T-cell (primary cell): ENCODE measurements at regions not wholly inside any gene's neighbourhood (a gene's known extent, or its start where the extent isn't known, plus 50 kb on each side); places are given as distances from the start of the nearest gene placed in this dataset.
"Not testable (repeated sequence)": the region's sequence is repeated elsewhere in the genome, so short reads cannot be mapped to it uniquely, and the experiment has no call there.

Experiments
- ATAC-seq, 4 experiments: fragments of 200-7000 bp in 3 of 4; fragments of 150-1000 bp in 1 of 4; cut with Tn5 transposase; replicated peaks in 1 of 4; 1 replicate in 3 of 4; 2 replicates in 1 of 4; pipeline ENCODE4 v1.10.0; 2021; ENCODE audit warnings: moderate library complexity in 3 of 4, mild to moderate bottlenecking in 2 of 4, moderate number of reproducible peaks in 1 of 4
- CTCF ChIA-PET, 2 donors: fragments of 300-600 bp; sonication (Branson Sonifier 250); formaldehyde crosslinking; loops; one replicate each; lab custom pipeline; 2022; ENCODE audit warnings: antibody characterized with exemption in 2 of 2; lab: Charles Lee
- POLR2A ChIA-PET, 2 donors: fragments of 300-600 bp; sonication (Branson Sonifier 250); formaldehyde crosslinking; loops; one replicate each; lab custom pipeline; 2022; ENCODE audit warnings: antibody characterized with exemption in 2 of 2; lab: Charles Lee
- DNase-seq, 35 experiments: peaks; one replicate each; pipeline versions ENCODE4 v3.0.0 to v3.0.0-alpha.2; 2013 to 2023
- H3K27ac ChIP-seq: one replicate; pipeline ENCODE4 v1.5.1; 2013; ENCODE audit warnings: low read length
- H3K27me3 ChIP-seq, 2 experiments: replicated peaks in 1 of 2; 1 replicate in 1 of 2; 2 replicates in 1 of 2; pipeline versions ENCODE4 v1.6.1 to v1.7.0; 2013; ENCODE audit warnings: low read length in 1 of 2, mixed read lengths in 1 of 2; ENCODE audit not compliant: control insufficient read depth in 2 of 2, insufficient read depth in 2 of 2; ENCODE audit errors: extremely low read depth in 1 of 2
- H3K36me3 ChIP-seq, 2 donors: 1 replicate in 1 of 2; 2 replicates in 1 of 2; pipeline versions ENCODE4 v1.6.1 to v1.7.0; 2013; ENCODE audit warnings: low read length in 1 of 2; ENCODE audit not compliant: control insufficient read depth in 2 of 2, insufficient read depth in 1 of 2; ENCODE audit errors: extremely low read depth in 1 of 2
- H3K4me1 ChIP-seq, 2 experiments: 1 replicate in 1 of 2; 2 replicates in 1 of 2; pipeline versions ENCODE4 v1.6.1 to v1.7.0; 2013; ENCODE audit warnings: low read length in 2 of 2, mixed read lengths in 1 of 2; ENCODE audit not compliant: insufficient read depth in 2 of 2, control insufficient read depth in 1 of 2; ENCODE audit errors: extremely low read depth in 1 of 2
- H3K4me3 ChIP-seq, 2 donors: 1 replicate in 1 of 2; 2 replicates in 1 of 2; pipeline versions ENCODE4 v1.5.1 to v1.7.0; 2013; ENCODE audit warnings: mild to moderate bottlenecking in 2 of 2, low read length in 1 of 2, moderate library complexity in 1 of 2; ENCODE audit not compliant: control insufficient read depth in 1 of 2; ENCODE audit errors: extremely low read depth in 1 of 2
- H3K9me3 ChIP-seq: 2 replicates; pipeline ENCODE4 v1.7.0; 2013
- H3K27ac Mint-ChIP-seq, 2 donors: one replicate each; pipeline ENCODE4 v1.8.0; 2020 to 2021; ENCODE audit warnings: mild to moderate bottlenecking in 2 of 2, mixed read lengths in 2 of 2
- H3K27me3 Mint-ChIP-seq, 2 donors: one replicate each; pipeline ENCODE4 v1.8.0; 2021 to 2022; ENCODE audit warnings: mixed read lengths in 2 of 2
- H3K36me3 Mint-ChIP-seq: one replicate; pipeline ENCODE4 v1.8.0; 2021; ENCODE audit warnings: mixed read lengths
- H3K4me1 Mint-ChIP-seq, 3 donors: one replicate each; pipeline ENCODE4 v1.8.0; 2020 to 2022; ENCODE audit warnings: mixed read lengths in 3 of 3, mild to moderate bottlenecking in 1 of 3
- H3K4me3 Mint-ChIP-seq, 3 donors: one replicate each; pipeline ENCODE4 v1.8.0; 2020 to 2022; ENCODE audit warnings: mild to moderate bottlenecking in 3 of 3, mixed read lengths in 3 of 3, moderate library complexity in 3 of 3
- H3K9me3 Mint-ChIP-seq, 3 donors: one replicate each; pipeline ENCODE4 v1.8.0; 2020 to 2022; ENCODE audit warnings: mixed read lengths in 3 of 3
- WGBS: methylation state at CpG from one replicate; pipeline ENCODE4 v1.1.5; 2013; ENCODE audit warnings: missing lambda C conversion rate; ENCODE audit not compliant: insufficient coverage; 5-methylcytosine and 5-hydroxymethylcytosine counted together

GRCh38 chr17:30588798-30589247 lies 111.6 kb downstream of the GOSR1 start:
- no peak overlapping the region for H3K27ac ChIP-seq
- no peaks in the 10 kb centered on the region for H3K9me3 Mint-ChIP-seq
- no peak overlapping the region for H3K4me3 Mint-ChIP-seq
- H3K27ac Mint-ChIP-seq, result no peak overlapping the region
- 84% methylated on average over 6 of the region's 7 CpGs for WGBS
- no peaks in the 10 kb centered on the region for H3K36me3 Mint-ChIP-seq
- H3K36me3 ChIP-seq, result no peaks in the 10 kb centered on the region
- DNase-seq (no peak), ATAC-seq (no peak)
- no peak overlapping the region for H3K4me3 ChIP-seq
- ChIA-PET POLR2A (no interaction called here), CTCF (interaction anchor here in 1 of 2 donors (0.6 kb wide), 1 partner anchor 24 kb away, joined by 3 read pairs; no protein-coding TSS in a partner anchor)
- no peaks in the 10 kb centered on the region for H3K4me1 Mint-ChIP-seq
- no peaks in the 10 kb centered on the region for H3K4me1 ChIP-seq
- H3K9me3 ChIP-seq, result no peaks in the 10 kb centered on the region
- H3K27me3 ChIP-seq, result peaks cover 0 to 2% of the 10 kb centered on the region in 2 experiments
- H3K27me3 Mint-ChIP-seq, result peaks cover 0 to 8% of the 10 kb centered on the region in 2 donors

DNA sequence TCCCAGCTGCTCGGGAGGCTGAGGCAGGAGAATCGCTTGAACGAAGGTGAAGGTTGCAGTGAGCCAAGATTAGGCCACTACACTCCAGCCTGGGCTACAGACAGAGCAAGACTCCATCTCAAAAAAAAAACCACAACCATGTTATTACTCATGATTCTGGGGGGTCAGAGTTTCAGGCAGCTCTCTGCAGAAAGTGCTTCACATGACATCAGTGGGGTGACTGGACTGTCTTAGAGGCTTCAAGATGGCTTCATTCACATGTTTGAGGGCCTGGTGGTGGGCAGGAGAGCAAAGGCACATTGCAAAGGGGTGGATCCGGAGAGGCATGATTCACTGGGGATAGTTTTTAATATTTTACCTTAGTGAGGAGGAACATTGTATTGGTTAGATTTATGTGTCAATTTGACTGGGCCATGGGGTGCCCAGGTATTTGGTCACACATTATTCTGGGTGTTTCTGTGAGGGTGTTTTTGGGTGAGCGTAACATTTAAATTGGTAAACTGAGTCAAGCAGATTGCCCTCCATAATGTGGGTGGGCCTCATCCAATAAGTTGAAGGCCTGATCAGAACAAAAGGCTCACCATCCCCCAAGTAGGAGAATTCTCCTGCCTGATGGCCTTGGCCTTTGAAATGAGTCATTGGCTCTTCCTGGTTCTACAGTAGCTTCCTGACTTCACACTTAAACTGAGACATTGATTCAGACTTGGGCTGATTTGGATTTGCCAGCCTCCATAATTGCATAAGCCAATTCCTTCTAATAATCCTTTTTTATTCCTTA lies 109.8 kb downstream of the GOSR1 start:
- DNase-seq, result no peak
- H3K27me3 Mint-ChIP-seq, result peaks cover 2 to 10% of the 10 kb centered on the region in 2 donors
- ATAC-seq, result no peak
- WGBS, result 85% methylated on average over 4 of the region's 5 CpGs
- Histone ChIP-seq H3K27me3 (peaks cover 0 to 5% of the 10 kb centered on the region in 2 experiments), H3K36me3 (no peaks in the 10 kb centered on the region), H3K9me3 (no peaks in the 10 kb centered on the region), H3K27ac (no peak overlapping the region), H3K4me1 (no peaks in the 10 kb centered on the region), H3K4me3 (no peak overlapping the region)
- ChIA-PET POLR2A (no interaction called here), CTCF (no interaction called here)
- no peak overlapping the region for H3K4me3 Mint-ChIP-seq
- H3K36me3 Mint-ChIP-seq, result no peaks in the 10 kb centered on the region
- no peak overlapping the region for H3K27ac Mint-ChIP-seq
- H3K4me1 Mint-ChIP-seq, result no peaks in the 10 kb centered on the region
- no peaks in the 10 kb centered on the region for H3K9me3 Mint-ChIP-seq

- 73% methylated on average over 4 of the region's 5 CpGs for WGBS
- Mint-ChIP-seq H3K36me3 (no peaks in the 10 kb centered on the region), H3K4me1 (no peaks in the 10 kb centered on the region), H3K4me3 (no peak overlapping the region), H3K27me3 (peaks cover 5 to 7% of the 10 kb centered on the region in 2 donors), H3K27ac (no peak overlapping the region), H3K9me3 (peaks cover 0 to 3% (median 0%) of the 10 kb centered on the region in 3 donors)
- ATAC-seq, result no peak
- DNase-seq, result no peak
- Histone ChIP-seq H3K27me3 (peaks cover 0 to 5% of the 10 kb centered on the region in 2 experiments), H3K9me3 (no peaks in the 10 kb centered on the region), H3K4me3 (no peak overlapping the region), H3K36me3 (no peaks in the 10 kb centered on the region), H3K27ac (no peak overlapping the region), H3K4me1 (no peaks in the 10 kb centered on the region)
- ChIA-PET CTCF (no interaction called here), POLR2A (no interaction called here)
These were observed 107.6 kb downstream of the GOSR1 start for GRCh38 chr17:30584810-30585209.

GRCh38 chr17:30580916-30581315 lies 103.7 kb downstream of the GOSR1 start:
- H3K9me3 Mint-ChIP-seq, result peaks cover 0 to 3% (median 0%) of the 10 kb centered on the region in 3 donors
- Histone ChIP-seq H3K4me3 (no peak overlapping the region), H3K9me3 (no peaks in the 10 kb centered on the region), H3K27ac (no peak overlapping the region), H3K27me3 (peaks cover 0 to 3% of the 10 kb centered on the region in 2 experiments), H3K36me3 (no peaks in the 10 kb centered on the region), H3K4me1 (no peaks in the 10 kb centered on the region)
- H3K27me3 Mint-ChIP-seq, result peaks cover 5 to 7% of the 10 kb centered on the region in 2 donors
- H3K4me1 Mint-ChIP-seq, result no peaks in the 10 kb centered on the region
- DNase-seq (no peak), ATAC-seq (no peak)
- H3K27ac Mint-ChIP-seq, result no peak overlapping the region
- H3K4me3 Mint-ChIP-seq, result no peak overlapping the region
- POLR2A ChIA-PET, result interaction anchor here in 1 of 2 donors (0.6 kb wide), 1 partner anchor 96 kb away, joined by 3 read pairs; no protein-coding TSS in a partner anchor
- WGBS, result no CpG with 5 or more reads among the region's 2 CpGs
- H3K36me3 Mint-ChIP-seq, result no peaks in the 10 kb centered on the region
- CTCF ChIA-PET, result no interaction called here

- Histone ChIP-seq H3K36me3 (no peaks in the 10 kb centered on the region), H3K9me3 (no peaks in the 10 kb centered on the region), H3K4me1 (no peaks in the 10 kb centered on the region), H3K27ac (no peak overlapping the region), H3K27me3 (peaks cover 0 to 3% of the 10 kb centered on the region in 2 experiments), H3K4me3 (no peak overlapping the region)
- peaks cover 5 to 7% of the 10 kb centered on the region in 2 donors for H3K27me3 Mint-ChIP-seq
- ATAC-seq (no peak), DNase-seq (no peak)
- ChIA-PET POLR2A (no interaction called here), CTCF (interaction anchor here in 1 of 2 donors (0.7 kb wide), 1 partner anchor 23 kb away, joined by 3 read pairs; no protein-coding TSS in a partner anchor)
- no peaks in the 10 kb centered on the region for H3K4me1 Mint-ChIP-seq
- no peaks in the 10 kb centered on the region for H3K36me3 Mint-ChIP-seq
- H3K4me3 Mint-ChIP-seq, result no peak overlapping the region
- H3K27ac Mint-ChIP-seq, result no peak overlapping the region
- peaks cover 0 to 3% (median 0%) of the 10 kb centered on the region in 3 donors for H3K9me3 Mint-ChIP-seq
- 100% methylated on average over 3 of the region's 5 CpGs for WGBS
These were observed 102.6 kb downstream of the GOSR1 start for GRCh38 chr17:30579610-30580315.

DNA sequence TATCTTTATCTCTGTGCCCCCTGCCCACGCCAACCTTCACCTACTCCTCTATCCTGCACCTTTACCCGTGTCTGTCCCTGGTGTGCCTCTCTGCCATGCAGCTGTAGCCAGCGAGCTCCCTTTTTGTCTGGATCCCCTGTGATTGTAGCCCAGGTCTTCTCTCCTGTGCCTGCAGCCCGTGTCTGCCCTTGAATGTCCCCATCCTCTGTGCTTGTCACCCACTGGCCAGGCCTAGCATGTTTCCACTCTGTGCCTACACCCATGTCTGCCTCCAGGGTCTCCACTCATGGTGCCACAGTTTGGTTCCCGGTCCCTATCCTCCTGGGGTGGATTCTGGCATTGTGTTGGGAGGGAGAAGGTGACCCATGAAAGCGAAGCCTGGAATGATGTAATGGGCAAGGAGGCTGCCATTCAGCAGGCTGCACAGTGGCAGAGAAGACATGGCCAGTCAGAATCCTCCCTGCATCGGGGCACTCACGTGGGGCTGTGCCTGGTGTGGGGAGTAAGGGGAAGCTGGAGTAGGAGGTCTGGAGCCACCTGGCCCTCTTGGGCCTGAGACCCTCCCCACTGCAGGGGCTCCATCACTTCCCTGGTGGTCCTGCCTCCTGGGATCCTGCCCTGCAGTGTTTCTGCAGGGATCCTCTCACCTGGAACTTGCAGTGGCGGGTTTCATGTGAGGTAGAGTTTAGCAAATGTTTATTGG lies 101.0 kb downstream of the GOSR1 start:
- H3K27me3 ChIP-seq, POLR2A ChIA-PET, H3K9me3 Mint-ChIP-seq, H3K27me3 Mint-ChIP-seq, DNase-seq, H3K9me3 ChIP-seq, H3K36me3 ChIP-seq, H3K27ac ChIP-seq, H3K36me3 Mint-ChIP-seq, CTCF ChIA-PET, H3K4me1 ChIP-seq, H3K4me3 Mint-ChIP-seq, H3K27ac Mint-ChIP-seq, H3K4me1 Mint-ChIP-seq, ATAC-seq, H3K4me3 ChIP-seq: not testable (repeated sequence)
- WGBS, result 66% methylated on average over 6 of the region's 9 CpGs
